NCI-H1930 (cell line): ENCODE measurements at regions not wholly inside any gene's neighbourhood (a gene's known extent, or its start where the extent isn't known, plus 50 kb on each side); places are given as distances from the start of the nearest gene placed in this dataset.

Experiments used
- DNase-seq, 2 experiments: peaks; one replicate each; lab custom pipeline; 2025; lab: John Stamatoyannopoulos, UW

- DNase-seq: no peak
These were observed 286.2 kb downstream of the RPS24 start for GRCh38 chr10:78319841-78320240.

DNA sequence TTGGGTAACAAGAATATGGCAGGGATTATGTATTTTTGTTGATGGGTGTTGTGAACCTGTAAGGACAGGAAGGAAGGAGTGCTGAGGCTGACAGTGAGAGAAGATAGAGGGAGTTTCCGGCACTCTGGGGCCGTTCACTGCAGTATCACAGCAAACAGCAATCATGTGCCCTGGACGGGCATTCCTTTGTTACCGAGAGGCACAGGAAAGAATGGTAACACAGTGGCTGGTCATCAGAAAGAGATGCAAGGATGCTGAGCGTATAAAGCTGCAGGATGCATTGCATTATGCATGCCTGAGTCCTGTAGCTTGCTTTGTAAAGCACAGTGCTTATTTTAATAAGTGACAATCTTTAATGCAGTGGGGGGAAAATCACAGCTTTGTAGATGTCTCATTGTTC lies 286.8 kb downstream of the RPS24 start:
- no peak for DNase-seq

- no peak for DNase-seq
These were observed 287.3 kb downstream of the RPS24 start for GRCh38 chr10:78321000-78321399.

DNA sequence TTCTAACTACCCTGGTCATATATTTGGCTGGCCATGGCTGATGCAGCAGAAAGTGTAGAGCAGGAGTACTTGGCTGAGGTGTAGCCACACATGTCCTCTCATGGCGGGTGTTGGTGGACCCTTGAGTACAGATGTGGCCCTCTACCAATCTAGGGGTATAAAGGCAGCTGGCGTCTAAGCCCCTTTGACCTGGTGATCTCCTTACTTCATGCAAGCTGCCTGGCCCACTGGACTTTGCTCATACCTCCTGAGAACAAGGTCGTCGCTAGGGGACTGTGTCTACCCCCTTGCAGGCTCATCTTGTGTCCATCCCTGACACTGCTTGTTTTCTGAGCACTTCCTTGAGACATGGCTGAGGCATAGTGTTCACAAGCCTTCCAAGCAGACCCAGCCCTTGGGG lies 287.8 kb downstream of the RPS24 start:
- DNase-seq: no peak

GRCh38 chr10:78326372-78326771 lies 292.7 kb downstream of the RPS24 start:
- DNase-seq: no peak

- no peak for DNase-seq
These were observed 294.3 kb downstream of the RPS24 start for GRCh38 chr10:78327778-78328591.

- DNase-seq: no peak
These were observed 295.1 kb downstream of the RPS24 start for GRCh38 chr10:78328592-78329404.

DNA sequence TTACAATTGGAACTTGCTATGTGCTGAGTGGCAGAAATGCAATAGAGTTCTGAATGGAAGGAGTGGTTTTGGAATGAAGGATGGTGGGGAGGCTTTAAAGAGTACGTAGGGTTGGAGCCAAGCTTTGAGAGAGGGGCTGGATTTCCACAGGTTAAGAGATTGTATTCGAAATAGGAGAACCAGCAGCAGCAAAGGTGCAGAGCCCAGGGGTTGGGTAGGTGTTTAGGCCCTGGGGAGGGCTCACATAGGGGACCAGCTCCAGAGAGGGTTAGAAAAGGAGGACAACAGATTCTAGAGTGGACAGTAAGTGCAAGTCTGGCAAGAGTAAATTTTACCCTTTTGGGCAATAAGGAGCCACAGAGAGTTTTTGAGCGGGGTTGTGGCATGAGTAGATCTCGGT lies 297.2 kb downstream of the RPS24 start:
- DNase-seq: no peak

DNA sequence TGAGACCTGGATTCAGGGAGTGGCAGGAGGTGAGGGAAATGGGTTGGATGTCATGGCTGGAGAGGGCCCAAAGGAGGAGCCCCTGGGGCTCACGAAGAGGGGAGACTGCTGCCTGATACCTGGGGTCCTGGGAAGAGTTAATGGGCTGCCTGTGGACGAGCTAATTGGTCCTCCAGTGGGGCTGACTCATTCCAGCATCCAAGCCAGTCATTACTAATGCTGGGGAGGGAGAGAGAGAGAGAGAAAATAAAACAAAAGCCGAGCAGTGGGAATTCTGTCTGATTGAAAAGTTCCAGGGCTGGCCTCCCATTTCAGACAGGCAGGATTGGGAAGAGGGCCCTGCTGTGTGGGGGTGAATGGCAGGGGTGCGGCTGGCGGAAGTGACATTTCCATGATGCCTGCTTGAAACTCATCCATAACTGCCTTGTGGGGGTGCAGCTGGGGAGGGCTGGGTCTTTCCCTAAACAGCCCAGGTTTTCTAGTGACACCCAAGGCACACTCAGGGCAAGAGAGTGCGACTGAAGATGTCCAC lies 297.8 kb downstream of the RPS24 start:
- DNase-seq: no peak

DNA sequence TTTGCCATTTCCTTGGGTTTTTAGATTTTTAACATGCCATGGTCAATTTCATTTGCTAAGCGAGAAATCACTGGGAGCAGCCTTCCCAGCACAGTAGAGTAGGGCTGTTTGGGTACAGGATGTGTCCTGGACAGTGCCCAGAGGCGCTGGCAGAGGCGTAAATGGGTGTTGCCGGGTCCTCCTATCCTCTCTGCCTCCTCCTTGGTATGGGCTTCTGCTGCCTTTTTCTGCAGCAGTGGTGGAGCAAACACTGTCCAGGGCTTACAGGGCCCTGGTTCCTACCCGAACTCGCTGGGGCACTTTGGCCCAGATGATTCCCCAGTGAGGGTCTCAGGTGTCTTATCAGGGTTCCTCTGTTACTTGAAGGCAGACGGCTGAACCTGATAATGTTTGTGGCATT lies 298.3 kb downstream of the RPS24 start:
- DNase-seq: no peak

- DNase-seq: no peak
These were observed 299.0 kb downstream of the RPS24 start for GRCh38 chr10:78332657-78333056.

DNA sequence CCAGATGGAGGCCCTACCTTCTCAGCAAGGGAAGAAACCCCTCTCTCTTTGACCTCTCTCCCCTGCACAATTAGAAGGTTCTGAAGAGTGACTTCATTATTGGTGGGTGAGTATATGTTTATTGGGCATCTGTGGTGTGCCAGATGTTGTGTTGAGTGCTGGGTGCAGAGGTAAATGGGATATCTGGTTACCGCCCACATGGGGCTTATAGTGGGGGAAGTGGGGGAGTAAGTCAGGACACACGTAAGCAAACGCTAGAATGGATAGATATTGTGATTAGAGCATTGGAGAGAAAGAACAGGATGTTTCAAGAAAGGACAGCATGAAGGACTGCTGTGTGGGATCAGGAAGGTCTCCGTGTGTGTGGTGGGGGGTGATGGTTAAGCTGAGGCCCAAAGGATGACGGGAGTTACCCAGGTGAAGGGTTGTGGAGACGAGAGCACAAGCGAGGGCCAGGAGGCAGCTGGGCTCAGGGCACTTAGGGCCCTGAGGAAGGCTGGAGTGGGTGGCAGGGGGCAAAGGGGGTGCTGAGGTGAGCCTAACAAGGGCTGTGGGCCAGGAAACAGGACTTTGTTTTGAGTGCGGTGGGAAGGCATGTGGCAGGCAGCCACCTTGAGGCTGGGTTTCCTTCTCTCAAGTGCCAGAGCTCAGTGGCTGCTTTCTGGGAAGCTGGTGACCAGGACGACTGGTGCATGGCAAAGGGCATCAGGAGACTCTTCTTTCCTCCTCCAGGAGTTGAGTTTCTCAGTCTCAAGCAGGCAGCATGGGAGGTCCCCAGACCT lies 299.9 kb downstream of the RPS24 start:
- DNase-seq: no peak

DNA sequence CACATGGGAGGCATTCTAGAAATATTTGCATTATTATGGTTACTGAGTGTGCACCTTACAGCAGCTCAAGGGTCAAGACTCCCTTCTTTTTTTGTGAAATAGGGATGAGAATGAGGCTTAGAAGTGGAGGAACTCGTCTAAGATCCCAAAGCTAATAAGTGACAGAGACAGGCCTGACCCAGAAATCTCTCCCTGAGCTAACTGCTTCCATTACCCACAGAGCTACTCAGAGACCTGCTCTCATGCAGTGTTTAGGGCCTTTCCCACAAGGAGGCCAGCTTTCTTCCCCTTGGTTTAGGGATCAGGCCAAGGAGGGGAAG lies 301.7 kb downstream of the RPS24 start:
- no peak for DNase-seq

- no peak for DNase-seq
These were observed 302.2 kb downstream of the RPS24 start for GRCh38 chr10:78335691-78336401.

DNA sequence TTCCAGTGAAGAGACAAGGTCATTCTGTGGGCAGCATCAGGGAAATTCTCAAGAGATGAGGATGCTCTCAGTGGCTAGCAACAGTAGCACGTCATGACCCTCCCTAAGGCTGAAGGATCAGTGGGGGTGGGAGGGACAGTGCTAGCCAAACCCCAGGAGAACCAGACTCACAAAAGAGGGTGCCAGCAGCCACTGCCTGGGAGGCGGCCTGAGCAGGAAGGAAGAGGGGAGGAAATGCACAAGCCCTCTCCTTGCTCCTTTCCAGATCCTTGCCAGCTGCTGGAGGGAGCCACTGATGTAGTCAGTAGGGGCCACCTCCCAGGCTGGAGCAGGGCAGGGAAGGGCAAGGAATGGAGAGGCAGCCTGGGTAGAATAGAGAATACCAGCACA lies 302.7 kb downstream of the RPS24 start:
- DNase-seq: no peak

DNA sequence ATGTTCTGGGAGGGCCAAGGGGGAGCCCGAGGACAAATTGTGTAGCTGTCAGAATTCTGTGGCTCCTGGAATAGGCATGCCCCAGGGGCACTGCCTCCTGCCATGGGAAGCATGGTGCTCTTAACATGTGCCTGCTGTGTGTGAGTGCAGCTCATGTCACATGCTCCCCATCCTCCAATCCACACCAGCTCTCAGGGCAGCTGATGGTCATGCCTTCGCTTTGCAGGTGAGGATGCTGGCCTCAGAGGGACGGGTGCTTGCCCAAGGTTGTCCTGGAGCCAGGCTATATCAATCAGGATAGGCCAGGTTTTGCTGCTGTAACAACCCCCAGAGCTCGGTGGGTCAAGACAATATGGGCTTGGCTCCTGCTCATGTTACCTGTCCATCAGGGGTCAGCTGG lies 303.4 kb downstream of the RPS24 start:
- DNase-seq: no peak

DNA sequence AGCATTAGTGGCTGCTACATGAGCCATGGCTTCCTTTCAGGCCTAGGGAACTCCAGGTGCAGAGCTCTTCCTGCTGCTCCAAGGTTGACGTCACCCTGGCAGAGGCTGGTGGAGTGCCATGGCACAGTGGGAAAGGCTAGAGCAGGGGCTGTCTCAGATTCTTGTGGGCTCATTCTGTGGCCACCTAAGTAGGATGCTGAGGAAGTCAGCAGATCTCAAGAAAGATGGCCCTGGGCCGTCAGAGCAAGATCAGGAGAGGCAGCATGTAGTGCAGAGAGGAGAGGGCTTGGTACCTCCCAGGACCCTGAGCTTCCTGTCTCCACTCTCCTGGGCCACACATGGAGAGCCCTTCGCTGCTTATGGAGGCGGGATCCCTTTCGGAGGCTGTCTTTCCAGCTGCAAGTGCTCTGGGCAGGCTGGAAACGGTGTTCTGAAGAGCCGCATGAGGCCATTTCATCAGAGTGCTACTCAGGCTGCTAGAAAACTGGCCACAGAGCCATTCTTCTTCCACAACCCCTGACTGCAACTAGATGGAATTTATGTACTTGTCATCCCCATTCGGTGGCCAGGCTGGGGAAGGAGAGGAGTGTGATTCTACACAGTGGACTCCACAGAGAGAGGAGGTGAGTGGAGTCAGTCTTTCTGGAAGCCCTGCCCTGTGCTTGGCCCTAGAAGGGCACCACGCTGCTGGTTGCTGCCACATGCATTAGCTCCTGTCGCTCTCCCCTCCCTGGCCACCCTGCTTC lies 304.2 kb downstream of the RPS24 start:
- DNase-seq: no peak

DNA sequence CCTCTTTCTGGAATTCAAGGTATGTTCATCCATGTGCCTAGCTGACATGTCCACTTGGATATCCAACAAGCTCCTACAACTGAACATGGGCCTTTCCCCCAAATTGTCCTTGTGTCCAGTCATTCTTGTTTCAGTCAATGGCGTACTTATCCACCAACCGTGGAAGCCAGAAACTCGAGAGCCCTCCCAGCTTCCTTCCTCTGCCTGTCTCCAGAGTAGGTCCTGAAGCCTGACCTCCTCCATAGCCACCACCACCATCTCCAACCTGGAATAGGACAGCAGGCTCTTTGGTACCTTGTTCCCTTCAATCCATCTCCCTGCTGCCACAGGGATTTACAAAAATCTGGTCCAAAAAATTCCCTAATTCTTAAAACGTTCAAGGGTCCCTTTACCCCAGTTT lies 305.1 kb downstream of the RPS24 start:
- no peak for DNase-seq

DNA sequence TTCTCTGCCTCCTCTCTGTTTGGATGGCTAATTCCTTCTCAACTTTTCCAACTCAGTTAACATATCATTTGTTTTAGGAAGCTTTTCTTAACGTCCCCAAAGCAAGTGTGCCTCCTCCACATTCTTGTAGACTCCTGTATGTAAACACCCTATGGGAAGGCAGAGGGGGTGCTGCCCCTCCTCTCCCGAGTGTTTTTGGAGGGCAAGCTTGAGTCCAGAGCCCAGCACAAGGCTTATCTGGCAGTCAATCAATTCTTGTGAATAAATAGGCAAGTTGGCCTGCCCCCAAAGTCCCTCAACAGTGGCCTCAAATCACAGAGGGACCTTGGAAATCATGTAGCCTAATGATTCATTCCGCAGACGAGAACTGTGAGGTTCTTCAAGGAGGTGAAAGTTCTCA lies 305.6 kb downstream of the RPS24 start:
- DNase-seq: no peak

- DNase-seq: no peak
These were observed 308.4 kb downstream of the RPS24 start for GRCh38 chr10:78341953-78342614.
